Lower leg skin (tissue), 3 donors: ENCODE measurements at regions not wholly inside any gene's neighbourhood (a gene's known extent, or its start where the extent isn't known, plus 50 kb on each side); places are given as distances from the start of the nearest gene placed in this dataset.

Experiments
- CTCF ChIP-seq, 3 donors: fragments of 450-650 bp; IDR thresholded peaks; one replicate each; pipeline ENCODE4 v1.5.1; 2016; ENCODE audit warnings: antibody characterized with exemption in 3 of 3, mild to moderate bottlenecking in 3 of 3, moderate library complexity in 2 of 3
- POLR2A ChIP-seq, 2 donors: fragments of 450-650 bp; IDR thresholded peaks; one replicate each; pipeline ENCODE4 v1.6.1; 2016 to 2017; ENCODE audit warnings: antibody characterized with exemption in 2 of 2, mild to moderate bottlenecking in 1 of 2, moderate library complexity in 1 of 2

GRCh38 chr3:17986348-17986816 is 244.0 kb upstream of the TBC1D5 start:
- TF ChIP-seq CTCF (IDR thresholded peaks at IDR 0.05) (no peak), POLR2A (IDR thresholded peaks at IDR 0.05) (no peak)
